NB4 (cell line): ENCODE measurements at regions not wholly inside any gene's neighbourhood (a gene's known extent, or its start where the extent isn't known, plus 50 kb on each side); places are given as distances from the start of the nearest gene placed in this dataset.

Experiments
- POLR2A ChIP-seq: IDR thresholded peaks from 2 replicates; pipeline ENCODE4 v1.6.1; 2011; ENCODE audit warnings: mild to moderate bottlenecking; ENCODE audit not compliant: insufficient read length; ENCODE audit errors: extremely low read depth
- TF ChIP-seq, protein P1 (sequence below): IDR thresholded peaks from one replicate; pipeline ENCODE4 v1.5.1; 2012; ENCODE audit warnings: low read depth, low read length
- TF ChIP-seq, protein P2 (sequence below): IDR thresholded peaks from 2 replicates; pipeline ENCODE4 v1.6.1; 2011; ENCODE audit warnings: low read depth, low read length

DNA sequence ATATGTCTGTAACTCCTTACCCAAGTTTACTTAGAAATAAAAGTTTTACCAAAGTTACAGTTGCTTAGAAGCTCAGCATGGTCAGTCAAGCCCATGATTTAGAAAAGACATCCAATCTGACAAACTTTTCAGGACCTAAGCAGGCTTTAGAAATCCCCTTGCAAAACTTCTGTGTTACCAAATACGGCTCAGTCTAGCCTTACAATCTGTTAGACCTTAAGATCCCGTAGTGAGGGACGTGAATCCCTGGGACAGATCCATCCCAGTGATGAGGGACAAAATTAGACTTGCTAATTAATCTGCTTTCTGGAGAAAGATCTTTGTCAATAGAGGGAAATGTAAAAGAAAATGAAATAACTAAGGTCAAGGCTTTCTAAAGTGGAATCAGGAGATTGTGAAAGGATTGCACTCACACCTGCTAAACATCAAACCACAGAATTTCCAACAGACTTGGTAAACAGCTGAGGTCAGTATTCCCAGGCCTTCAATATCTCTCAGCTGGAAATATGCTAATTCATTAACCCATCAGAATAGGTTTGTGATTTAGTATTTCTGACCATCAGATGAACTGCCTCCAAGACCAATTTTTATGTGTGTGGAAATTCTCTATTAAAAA is 375.3 kb downstream of the DUSP10 start:
- TF ChIP-seq, protein P1, sequence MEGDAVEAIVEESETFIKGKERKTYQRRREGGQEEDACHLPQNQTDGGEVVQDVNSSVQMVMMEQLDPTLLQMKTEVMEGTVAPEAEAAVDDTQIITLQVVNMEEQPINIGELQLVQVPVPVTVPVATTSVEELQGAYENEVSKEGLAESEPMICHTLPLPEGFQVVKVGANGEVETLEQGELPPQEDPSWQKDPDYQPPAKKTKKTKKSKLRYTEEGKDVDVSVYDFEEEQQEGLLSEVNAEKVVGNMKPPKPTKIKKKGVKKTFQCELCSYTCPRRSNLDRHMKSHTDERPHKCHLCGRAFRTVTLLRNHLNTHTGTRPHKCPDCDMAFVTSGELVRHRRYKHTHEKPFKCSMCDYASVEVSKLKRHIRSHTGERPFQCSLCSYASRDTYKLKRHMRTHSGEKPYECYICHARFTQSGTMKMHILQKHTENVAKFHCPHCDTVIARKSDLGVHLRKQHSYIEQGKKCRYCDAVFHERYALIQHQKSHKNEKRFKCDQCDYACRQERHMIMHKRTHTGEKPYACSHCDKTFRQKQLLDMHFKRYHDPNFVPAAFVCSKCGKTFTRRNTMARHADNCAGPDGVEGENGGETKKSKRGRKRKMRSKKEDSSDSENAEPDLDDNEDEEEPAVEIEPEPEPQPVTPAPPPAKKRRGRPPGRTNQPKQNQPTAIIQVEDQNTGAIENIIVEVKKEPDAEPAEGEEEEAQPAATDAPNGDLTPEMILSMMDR, result no peak
- no peak for TF ChIP-seq POLR2A
- TF ChIP-seq, protein P2, sequence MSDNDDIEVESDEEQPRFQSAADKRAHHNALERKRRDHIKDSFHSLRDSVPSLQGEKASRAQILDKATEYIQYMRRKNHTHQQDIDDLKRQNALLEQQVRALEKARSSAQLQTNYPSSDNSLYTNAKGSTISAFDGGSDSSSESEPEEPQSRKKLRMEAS, result no peak
